ENCODE measurements at regions not wholly inside any gene's neighbourhood (a gene's known extent, or its start where the extent isn't known, plus 50 kb on each side); places are given as distances from the start of the nearest gene placed in this dataset.

DNA sequence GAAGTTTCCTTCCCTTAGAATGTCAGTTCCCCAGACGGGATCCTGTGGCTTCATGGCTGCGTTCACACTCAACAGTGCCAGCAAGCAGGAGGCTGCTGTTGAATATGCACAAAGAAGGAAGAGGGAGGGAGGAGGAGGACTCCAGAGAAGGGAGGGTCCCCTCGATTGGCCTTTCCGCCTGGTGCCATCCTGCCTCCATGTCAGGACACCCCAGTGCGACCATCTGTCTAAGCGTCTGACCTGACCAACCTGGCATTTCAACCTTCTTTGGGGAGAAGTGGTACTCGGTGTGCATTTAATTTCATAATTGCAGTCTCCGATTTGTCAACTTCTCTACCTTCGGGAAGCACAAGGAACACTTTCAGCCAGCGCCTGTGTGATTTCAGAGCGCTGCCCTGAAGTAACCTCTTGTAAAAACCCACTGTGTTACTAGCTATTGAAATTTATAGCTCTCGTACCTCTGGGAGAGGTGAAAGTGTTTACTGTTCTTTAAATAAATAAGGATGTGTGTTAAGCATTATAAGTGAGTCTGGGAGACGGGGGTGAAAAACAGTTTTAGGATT, 1491.9 kb downstream of the TBC1D22A start:
- DNase-seq: peak; percentile 23

DNA sequence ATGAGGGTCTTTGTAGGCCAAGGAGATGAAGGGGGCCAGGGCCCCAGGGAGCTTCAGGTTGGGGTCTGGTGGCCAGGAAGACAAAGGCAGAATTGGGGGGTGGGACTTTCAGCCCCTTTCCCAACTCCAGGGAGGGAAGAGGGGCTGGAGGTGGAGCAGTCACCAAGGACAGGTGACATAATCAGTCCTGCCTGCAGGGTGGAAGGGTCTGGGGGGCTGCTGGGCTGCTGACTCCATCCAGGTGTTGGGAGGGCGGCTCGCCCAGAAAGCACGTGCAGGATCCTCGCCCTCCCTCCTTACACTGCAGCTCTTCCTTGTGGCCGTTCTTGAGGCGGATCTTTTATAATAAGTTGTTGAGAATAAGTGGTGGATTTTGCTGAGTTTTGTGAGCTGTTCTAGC, 1491.1 kb downstream of the TBC1D22A start:
- no peak for DNase-seq

DNA sequence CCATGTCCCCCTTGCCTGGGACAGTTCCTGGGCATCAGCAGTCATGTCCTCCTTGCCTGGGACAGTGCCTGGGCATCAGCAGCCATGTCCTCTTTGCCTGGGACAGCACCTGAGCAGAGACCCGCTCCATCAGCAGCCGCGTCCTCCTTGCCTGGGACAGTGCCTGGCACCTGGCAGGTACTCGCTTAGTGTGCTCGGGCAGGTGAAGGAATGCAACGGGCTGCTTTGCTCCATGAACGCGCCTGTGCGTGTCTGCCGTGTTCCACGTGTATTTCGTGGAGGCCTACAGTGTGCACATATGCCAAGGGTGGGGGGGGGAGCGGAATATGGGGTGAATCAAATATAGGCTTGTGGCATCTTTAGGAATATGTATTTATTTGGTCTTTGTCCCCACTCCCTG, 1490.7 kb downstream of the TBC1D22A start:
- DNase-seq: no peak

DNA sequence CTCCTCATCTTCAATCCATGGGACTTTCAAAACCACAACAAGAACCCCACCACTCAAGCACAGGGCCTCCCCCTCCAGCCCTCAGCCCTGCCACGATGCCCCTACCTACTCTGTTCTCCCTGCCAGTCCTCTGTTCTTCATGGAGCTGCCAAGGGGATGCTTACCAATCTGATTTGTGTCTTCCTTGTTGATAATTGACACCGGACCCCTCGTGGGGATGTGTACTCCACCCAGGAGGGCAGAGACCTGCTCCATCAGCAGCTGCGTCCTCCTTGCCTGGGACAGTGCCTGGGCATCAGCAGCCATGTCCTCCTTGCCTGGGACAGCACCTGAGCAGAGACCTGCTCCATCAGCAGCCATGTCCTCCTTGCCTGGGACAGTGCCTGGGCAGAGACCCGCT, 1489.2 kb downstream of the TBC1D22A start:
- DNase-seq: no peak

DNA sequence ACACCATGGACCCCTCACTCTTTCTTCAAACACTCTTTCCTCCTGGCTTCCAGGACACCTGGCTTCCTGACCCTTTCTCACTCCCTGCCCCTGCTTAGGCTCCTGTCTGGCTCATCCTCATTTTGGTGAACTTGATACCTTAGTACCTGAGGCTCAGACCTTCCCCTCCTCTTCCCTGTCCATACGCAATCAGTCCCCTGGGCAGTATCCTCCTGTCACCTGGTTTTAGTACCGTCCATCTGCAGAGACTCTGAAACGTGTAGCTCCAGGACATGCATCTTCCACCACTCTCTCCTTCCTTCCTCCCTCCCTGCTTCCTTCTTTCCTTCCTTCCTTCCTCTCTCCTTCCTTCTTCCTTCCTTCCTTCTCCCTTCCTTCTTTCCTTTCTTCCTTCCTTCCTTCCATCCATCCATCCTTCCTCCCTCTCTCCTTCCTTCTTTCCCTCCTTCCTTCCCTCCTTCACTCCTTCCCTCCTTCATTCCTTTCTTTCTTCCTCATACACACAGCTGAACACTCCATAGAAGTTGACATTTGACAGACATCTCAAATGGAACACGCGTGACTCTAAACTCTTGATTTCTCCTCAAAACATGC, 1488.6 kb downstream of the TBC1D22A start:
- DNase-seq: no peak

DNA sequence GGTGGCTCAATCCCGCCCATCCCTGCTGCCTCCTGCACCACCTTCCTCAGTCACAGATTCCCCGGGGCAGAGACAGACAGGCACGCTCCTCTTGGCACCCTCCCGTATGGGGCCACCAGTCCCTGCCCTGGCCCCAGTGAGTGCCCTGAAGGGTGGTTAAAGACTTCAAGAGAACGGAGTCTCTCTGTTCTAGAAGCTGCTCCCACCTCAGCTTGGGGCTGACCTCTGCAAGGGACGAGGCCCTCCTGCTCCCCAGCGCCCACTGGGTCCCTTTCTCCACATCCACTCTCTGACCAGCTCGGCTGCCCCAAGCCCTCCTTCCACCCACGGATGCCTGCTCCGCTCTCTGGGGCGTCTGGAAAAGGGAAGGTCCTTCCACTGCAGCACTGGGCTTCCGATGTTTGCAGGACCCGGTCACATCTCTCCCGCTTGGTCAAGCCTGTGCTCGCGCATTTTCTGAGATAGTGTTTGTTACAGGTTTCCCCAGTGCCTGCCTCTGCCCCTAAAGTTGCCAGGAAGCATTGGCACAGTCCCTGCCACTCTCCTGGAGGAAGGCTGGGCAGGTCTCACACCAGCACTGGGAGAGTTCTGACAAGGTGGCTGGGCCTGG, 1487.9 kb downstream of the TBC1D22A start:
- DNase-seq: no peak

DNA sequence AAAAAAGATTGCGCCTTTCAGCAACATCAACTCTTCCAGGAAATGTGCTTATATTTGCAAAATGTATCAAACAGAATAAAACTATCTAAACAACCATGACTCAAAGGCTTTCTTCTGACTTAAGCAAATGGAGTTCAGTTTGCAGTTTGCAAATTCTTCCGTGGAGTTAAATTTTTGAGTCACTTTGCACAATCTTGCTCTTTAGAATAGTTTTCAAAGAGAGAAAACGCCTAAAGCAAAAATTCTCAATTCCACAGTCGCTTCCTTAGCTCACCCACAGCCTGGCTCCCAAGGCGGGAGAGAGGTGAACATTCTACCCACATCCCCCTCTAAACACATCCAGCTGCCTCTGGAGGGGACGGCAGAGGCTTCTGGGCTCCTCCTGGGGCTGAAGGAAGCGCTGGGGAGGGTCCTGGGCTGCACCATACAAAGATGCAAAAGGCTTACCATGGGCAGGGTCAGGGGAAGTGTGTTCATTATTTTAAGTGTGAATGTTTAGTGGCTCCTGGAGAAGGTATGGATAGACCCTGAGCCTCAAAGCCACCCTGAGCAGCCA, 1487.3 kb downstream of the TBC1D22A start:
- no peak for DNase-seq

DNA sequence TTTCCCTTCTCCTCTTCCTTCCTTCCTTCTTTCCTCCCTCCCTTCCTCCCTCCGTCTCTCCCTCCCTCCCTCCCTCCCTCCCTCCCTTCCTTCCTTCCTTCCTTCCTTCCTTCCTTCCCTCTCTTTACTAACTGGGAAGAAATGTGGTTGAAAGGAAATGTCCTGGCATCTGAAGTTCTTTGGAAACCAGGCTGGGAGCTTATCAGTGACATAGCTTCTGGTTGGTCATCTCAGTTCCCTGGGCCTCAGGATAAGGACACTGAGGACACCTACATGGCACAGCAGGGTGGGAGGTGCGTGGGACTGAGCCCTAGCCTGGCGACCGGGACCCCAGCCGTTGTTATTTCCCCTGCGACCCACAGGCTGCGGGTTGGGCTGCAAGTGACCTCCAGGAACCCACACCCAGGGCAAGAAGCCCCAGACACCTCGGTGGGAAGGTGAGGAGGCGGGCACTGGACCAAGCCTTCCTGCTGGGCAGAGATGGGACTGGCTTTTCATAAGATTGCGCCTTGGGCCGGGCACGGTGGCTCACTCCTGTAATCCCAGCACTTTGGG, 1486.5 kb downstream of the TBC1D22A start:
- DNase-seq: no peak

DNA sequence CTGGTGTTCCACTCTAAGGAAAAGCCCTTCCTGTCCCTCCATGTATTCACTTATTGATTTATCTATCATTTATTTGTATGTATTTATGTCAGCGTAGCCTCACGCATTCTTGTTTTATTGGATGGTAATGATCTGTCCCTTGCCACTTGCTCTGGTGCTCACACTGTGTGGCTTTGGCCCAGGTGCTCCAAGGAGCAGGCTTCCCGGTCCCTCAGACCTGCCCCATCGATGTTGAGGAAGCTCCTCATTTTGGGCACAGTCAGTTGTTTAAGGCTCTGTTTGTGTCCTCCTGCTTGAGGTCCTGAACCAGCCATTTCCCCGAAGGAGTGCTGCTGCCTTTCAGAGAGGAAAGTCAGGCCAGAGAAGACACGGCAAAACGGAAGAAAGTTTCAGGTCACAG, 1485.4 kb downstream of the TBC1D22A start:
- no peak for DNase-seq

DNA sequence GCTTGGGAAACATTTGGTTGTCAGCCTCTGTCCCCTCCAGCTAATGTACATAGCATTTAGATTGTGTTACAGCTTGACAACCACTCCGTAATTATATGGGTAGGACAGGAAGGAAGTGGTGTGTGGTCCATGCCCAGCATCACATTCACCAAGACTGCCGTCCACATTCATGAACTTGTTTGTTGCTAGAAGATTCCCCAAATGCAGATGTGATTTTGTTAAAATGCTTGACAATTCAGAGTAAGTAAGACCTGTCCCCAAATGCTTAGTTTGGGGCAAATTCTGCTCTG, 1482.7 kb downstream of the TBC1D22A start:
- no peak for DNase-seq

DNA sequence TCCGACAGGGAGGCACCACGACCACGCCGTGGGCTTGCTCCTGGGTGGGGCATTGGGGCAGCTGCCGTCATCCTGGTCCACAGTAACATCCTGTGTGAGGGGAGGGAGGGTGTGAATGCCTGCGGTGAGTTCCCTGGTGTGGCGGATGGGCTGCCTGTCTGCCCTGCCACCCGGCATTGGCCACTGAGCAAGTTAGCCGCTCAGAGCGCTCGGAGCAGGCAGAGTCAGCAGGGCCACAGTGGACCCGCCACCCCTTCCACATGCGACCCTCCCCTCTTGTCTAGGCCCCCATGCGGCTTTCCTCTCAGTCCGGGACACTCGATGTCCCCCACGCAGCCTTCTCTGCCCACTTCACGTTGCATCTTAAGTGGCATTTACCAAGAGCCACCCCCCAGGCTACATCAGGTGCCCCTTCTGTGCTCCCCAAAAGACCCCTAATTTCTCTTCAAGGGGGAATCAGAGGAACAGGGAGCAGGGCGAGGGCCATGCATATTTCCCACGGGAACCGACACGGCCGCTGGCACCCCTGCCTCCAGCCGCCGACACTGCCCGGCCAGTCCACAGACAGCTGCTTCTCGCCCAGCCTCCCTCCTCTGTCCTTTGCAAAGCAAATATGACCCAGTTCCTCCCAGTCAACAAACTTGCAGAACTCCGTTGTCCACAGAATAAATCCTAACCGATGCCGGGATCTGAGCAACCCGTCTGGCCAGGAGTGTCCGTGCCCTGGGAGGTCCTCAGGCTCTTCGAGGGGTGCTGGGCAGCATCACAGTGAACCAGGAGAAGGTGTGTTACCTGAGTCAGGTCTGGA, 1482.1 kb downstream of the TBC1D22A start:
- no peak for DNase-seq

DNA sequence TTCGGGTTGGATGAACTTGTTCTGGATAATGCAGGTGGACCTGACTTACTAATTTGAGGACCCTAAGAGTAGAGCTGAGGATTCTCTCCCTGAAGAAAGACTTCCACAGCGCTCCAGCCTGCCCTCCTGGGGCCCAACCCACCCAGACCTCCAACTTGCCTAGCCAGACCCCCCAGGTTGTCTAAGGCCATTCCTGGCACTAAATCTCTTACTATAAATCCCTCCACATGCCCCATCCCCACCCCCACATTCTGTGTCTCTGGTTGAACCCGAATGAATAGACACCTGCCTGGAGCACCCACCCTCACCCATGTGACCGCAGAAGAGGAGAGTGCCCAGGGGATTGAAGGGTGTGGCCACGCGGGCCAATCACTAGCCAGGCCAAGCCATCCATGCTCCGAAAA, 1480.0 kb downstream of the TBC1D22A start:
- DNase-seq: no peak

DNA sequence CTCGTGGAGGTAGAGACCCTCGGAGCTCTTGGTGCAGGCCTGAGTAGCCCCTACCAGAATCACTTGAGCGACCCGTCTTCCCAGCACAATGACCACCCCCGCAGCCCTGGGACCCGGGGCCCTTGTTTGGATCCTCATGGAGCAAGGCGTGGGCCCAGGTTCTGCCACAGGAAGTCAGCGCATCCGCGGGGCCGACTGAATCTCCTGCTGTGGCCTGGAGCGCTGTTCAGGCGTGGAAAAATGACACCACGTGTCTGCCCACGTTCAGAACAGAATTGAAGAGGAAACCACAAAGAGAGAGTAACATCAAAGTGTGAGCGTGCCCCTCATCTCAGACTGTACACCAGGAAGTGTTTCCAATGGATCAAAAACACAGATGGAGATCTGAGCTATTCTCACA, 1479.2 kb downstream of the TBC1D22A start:
- DNase-seq: no peak

DNA sequence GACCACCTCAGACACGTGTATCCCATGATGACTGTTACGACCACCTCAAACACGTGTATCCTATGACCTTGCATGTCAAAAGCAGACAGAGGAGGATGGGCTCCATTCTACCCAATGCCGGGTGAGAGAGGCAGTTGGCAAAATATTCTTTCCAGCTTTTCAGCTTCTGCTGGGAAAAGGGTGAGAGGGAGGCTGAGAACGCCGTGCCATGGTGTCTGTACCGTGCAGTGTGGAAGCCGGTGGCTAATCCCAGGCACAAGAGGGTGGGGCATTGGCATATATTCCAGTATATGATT, 1478.4 kb downstream of the TBC1D22A start:
- no peak for DNase-seq

DNA sequence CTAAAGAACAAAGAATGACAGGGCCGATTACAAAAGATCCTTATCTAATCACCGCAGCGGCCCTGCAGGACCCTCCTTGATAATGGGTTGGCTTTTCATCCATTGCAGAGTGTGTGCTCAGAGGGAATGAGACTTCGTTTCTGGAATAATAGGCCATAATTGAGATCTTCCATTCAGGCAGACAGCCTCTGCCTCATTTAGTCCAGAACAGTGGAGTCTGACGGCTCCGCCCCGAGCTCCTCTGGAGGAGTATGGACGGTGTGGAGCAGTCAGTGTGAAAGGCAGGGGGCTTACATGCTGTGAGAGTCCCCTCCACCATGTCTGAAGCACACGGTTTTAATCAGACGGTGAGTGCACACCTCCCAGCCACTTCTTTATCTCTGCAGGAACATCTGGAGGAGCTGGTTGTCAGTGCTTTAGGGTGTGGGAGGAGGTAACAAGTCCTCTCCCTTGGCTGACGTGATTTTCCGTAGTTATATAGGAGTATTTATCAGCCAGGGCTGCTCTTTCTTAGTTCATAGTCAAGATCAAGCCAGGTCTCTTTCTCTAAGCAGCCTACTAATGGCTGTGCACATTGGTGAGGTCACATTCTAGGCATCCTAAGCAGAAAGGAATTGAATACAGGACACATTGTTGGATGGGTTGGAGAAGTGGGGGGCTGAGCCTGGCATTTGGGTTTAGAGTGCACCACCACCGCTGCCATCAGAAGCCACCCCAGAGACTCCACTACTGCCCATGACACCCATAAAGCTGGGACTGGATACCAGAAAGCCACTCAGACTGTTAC, 1477.9 kb downstream of the TBC1D22A start:
- DNase-seq: no peak

DNA sequence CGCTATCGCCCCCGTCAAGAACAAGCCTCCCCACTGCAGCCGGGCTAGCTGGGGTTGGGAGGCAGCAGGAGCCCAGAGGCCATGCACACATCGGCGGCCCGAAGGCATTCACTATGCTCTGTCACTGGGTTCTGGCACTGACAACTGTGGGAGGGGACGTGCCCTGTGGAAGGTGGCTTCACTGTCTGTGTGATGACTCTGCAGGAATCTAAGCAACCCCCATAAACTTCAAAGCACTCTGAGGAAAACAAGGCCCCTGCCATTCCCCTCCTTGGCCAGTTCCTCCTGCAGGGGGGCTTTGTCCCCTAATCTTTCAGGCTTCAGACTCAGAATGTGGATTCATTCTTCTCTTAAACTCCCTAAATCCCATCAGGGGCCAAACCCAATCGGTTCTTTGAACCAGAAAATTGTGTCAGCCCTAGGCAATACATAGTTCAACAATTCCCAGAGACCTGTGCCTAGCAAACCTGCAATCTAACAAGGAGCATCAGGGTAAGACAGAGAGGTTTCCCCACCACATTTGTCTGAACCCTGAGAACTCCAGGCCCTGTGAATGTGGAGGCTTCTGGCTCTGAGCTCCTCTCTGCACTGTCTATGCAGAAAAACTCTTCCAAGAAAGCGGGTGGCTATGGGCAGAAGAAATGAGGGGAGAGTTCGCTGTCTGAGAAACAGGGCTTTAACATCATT, 1477.2 kb downstream of the TBC1D22A start:
- DNase-seq: no peak

DNA sequence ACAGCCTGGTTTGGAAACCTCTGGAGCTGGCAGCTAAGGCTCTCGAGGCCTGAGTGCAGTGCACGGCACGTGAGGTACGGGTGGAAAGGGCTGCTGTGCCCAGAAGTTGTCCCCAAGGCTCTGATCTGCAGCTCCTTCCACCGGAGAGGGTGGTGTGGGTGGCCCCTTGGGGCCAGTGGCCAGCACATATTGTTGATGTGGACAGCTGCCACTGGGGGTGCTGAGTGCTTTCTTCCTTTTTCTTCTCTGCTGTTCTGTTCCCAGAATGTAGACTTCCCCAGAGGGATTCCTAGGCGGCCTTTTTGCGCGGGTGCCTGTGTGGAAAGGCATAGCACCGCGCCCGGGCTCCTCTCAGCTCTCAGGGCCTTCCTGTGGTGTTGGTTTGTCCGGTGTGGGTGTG, 1476.5 kb downstream of the TBC1D22A start:
- no peak for DNase-seq

DNA sequence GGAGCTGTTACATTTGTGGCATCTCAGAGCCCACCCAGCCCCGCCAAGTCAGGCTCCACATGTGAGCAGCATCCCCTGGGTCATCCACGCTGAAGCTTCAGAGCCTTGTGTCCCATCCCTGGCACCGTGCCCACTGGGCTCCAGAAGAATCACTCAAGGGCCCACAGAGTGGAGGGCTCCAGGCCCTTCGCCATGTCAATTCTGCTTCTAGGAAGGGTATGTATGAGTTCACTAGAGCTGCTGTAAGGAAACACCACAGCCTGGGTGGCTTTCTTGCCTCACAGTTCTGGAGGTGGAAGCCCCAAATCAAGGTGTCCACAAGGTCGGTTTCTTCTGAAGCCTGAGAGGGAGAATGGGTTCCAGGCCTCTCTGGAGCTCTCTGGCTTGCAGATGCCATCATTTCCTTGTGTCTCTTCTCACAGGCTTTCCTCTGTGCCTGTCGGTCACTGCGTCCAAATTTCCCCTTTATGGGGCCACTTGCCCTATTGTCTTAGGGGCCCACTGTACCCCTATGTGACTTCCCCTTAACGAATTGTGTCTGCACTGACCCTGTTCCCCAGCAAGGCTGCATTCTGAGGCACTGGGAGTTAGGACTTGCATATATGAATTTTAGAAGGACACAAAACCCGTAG, 1476.0 kb downstream of the TBC1D22A start:
- DNase-seq: no peak

DNA sequence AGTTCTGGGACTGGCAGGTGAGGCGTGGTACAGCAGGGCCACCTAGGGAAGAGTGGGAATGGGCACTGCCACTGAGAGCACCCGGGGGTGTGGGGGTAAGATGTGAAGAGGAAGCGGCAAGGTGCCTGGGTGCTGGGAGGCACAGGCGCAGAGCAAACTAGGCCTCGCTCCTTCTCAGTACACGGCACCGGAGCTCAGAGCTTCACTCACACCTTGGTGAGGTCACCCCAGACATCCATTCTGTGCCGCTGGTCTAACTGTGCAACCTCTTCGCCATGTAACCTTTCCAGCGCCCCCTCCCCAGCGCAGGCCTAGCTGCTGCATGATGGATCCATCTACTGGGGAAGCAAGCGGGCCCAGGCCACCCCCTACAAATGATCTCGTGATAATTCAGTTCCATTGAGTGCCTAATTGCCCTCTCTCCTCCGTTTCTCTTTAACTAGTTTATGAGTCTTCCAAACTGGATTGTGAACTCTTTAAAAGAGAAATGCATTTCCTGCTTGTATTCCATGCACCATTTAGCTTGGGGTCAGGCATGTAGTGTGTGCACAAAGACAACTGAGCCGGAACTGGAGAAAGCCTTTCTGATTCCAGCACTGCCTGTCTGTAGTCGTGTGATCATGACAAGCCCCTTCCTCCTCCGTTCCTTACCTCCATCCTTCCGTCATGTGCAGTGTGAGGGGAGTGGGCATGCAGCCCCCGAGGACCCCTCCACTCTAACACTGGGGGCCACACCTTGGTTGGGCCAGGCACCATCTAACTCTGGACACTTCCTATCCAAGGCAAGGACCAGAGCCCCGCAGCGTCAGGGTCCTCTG, 1475.2 kb downstream of the TBC1D22A start:
- DNase-seq: no peak

DNA sequence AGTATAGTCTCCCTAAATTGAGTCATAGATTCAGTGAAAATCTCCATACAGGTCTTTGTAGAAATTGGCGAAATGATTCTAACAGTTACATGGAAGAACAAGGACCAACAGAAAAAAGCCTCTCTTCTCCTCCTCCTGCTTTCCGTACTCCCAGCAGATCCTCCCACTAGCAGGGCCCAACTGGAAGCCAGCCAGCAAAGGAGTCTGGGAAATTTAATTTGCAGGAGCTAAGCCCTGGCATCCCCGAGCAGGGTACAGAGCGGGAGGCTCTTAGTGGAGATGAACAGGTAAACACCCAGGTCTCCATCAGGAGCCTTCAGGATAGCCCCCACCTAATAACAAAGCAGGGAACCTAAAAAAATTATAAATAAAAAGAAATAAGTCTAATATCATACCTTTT, 1473.8 kb downstream of the TBC1D22A start:
- DNase-seq: no peak

DNA sequence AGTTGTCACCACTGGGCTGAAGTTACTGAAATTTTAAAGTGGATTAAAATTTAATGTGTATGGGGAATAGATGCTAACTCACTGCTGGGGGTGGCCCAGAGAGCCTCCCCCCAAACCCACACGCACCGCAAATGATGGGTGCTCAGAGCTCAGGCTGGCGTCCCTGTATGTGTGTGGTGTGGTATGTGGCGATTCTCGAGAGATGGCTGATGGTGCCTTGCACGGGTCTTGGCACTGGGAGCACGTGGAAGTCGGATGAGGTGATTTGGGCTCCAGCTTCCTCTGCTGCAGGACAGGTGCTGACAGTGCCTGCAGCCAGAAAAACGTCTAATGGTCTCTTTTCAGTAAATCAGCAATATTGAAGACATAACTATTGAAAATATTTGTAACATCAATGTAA, 1473.3 kb downstream of the TBC1D22A start:
- no peak for DNase-seq
